WTC11 (cell line): ENCODE measurements at regions not wholly inside any gene's neighbourhood (a gene's known extent, or its start where the extent isn't known, plus 50 kb on each side); places are given as distances from the start of the nearest gene placed in this dataset.

Source experiments
- ATAC-seq: fragments of 200-7000 bp; cut with Tn5 transposase; 2 replicates; pipeline ENCODE4 v1.10.0; 2021; ENCODE audit warnings: mild to moderate bottlenecking, moderate library complexity
- CTCF ChIA-PET: fragments of 300-600 bp; sonication (Branson Sonifier 250); formaldehyde crosslinking; loops from one replicate; lab custom pipeline; 2021; ENCODE audit warnings: antibody characterized with exemption; lab: Charles Lee
- POLR2A ChIA-PET: fragments of 350-600 bp; sonication (Branson Sonifier 250); formaldehyde crosslinking; loops from one replicate; lab custom pipeline; 2021; ENCODE audit warnings: antibody characterized with exemption; lab: Charles Lee
- DNase-seq: peaks from one replicate; pipeline ENCODE4 v3.0.0; 2021; ENCODE audit warnings: low spot score
- H3K27ac Mint-ChIP-seq: 2 replicates; pipeline ENCODE4 v1.8.0; 2021; ENCODE audit warnings: mixed read lengths
- H3K27me3 Mint-ChIP-seq: 2 replicates; pipeline ENCODE4 v1.8.0; 2021; ENCODE audit warnings: low read depth, mild to moderate bottlenecking, moderate library complexity, mixed read lengths
- H3K36me3 Mint-ChIP-seq: 2 replicates; pipeline ENCODE4 v1.8.0; 2021; ENCODE audit warnings: mixed read lengths
- H3K4me1 Mint-ChIP-seq: 2 replicates; pipeline ENCODE4 v1.8.0; 2022; ENCODE audit warnings: mixed read lengths
- H3K4me3 Mint-ChIP-seq: 2 replicates; pipeline ENCODE4 v1.8.0; 2021; ENCODE audit warnings: mild to moderate bottlenecking, moderate library complexity, mixed read lengths
- H3K9me3 Mint-ChIP-seq: 2 replicates; pipeline ENCODE4 v1.8.0; 2021; ENCODE audit warnings: mixed read lengths
- CREM ChIP-seq: sonication (generic); formaldehyde crosslinking; IDR thresholded peaks from 2 replicates; pipeline ENCODE4 v1.8.1; 2022; ENCODE audit warnings: mild to moderate bottlenecking, missing genetic modification reagents, moderate library complexity
- ESRRA ChIP-seq: sonication (generic); formaldehyde crosslinking; IDR thresholded peaks from 2 replicates; pipeline ENCODE4 v1.8.1; 2022; ENCODE audit warnings: mild to moderate bottlenecking, missing genetic modification reagents, borderline replicate concordance
- ETV6 ChIP-seq: sonication (generic); formaldehyde crosslinking; IDR thresholded peaks from 2 replicates; pipeline ENCODE4 v1.8.1; 2022; ENCODE audit warnings: mild to moderate bottlenecking, missing genetic modification reagents
- FOXJ3 ChIP-seq: sonication (generic); formaldehyde crosslinking; IDR thresholded peaks from 2 replicates; pipeline ENCODE4 v1.9.0; 2021; ENCODE audit warnings: missing genetic modification reagents, mild to moderate bottlenecking, borderline replicate concordance
- GABPB1 ChIP-seq: sonication (generic); formaldehyde crosslinking; IDR thresholded peaks from 2 replicates; pipeline ENCODE4 v1.8.1; 2023; ENCODE audit warnings: mild to moderate bottlenecking, missing genetic modification reagents
- GTF2I ChIP-seq: fragments of 250-450 bp; sonication (Bioruptor Pico); conservative IDR thresholded peaks from 2 replicates; pipeline ENCODE4 v1.4.0; 2021; ENCODE audit warnings: mild to moderate bottlenecking
- HMGA2 ChIP-seq: fragments of 250-450 bp; sonication (Bioruptor Pico); IDR thresholded peaks from 2 replicates; pipeline ENCODE4 v1.4.0; 2021; ENCODE audit warnings: mild to moderate bottlenecking, moderate library complexity
- JAZF1 ChIP-seq: fragments of 250-450 bp; sonication (Bioruptor Pico); IDR thresholded peaks from 2 replicates; pipeline ENCODE4 v1.9.0; 2021; ENCODE audit warnings: moderate library complexity, mild to moderate bottlenecking, inconsistent platforms
- JUN ChIP-seq: sonication (generic); formaldehyde crosslinking; IDR thresholded peaks from 2 replicates; pipeline ENCODE4 v1.8.0; 2023; ENCODE audit warnings: mild to moderate bottlenecking, missing genetic modification reagents
- KAT7 ChIP-seq: sonication (generic); formaldehyde crosslinking; IDR thresholded peaks from 2 replicates; pipeline ENCODE4 v1.8.1; 2023; ENCODE audit warnings: missing genetic modification reagents, mild to moderate bottlenecking, borderline replicate concordance
- MYBL2 ChIP-seq: sonication (generic); formaldehyde crosslinking; IDR thresholded peaks from 2 replicates; pipeline ENCODE4 v1.8.1; 2023; ENCODE audit warnings: mild to moderate bottlenecking, moderate library complexity, missing genetic modification reagents
- NFATC4 ChIP-seq: fragments of 250-450 bp; sonication (Bioruptor Pico); IDR thresholded peaks from 2 replicates; pipeline ENCODE4 v1.9.0; 2021; ENCODE audit warnings: mild to moderate bottlenecking
- NR1H2 ChIP-seq: sonication (generic); formaldehyde crosslinking; IDR thresholded peaks from 2 replicates; pipeline ENCODE4 v1.9.0; 2021; ENCODE audit warnings: mild to moderate bottlenecking, moderate library complexity, missing genetic modification reagents
- NR2C2 ChIP-seq: sonication (generic); formaldehyde crosslinking; IDR thresholded peaks from 2 replicates; pipeline ENCODE4 v1.8.0; 2022; ENCODE audit warnings: mild to moderate bottlenecking, missing genetic modification reagents
- SMAD4 ChIP-seq: sonication (generic); formaldehyde crosslinking; IDR thresholded peaks from 2 replicates; pipeline ENCODE4 v1.8.0; 2022; ENCODE audit warnings: mild to moderate bottlenecking, missing genetic modification reagents
- SOX15 ChIP-seq: fragments of 250-450 bp; sonication (Bioruptor Pico); IDR thresholded peaks from 2 replicates; pipeline ENCODE4 v1.9.0; 2021; ENCODE audit warnings: mild to moderate bottlenecking
- TEAD4 ChIP-seq: sonication (generic); formaldehyde crosslinking; IDR thresholded peaks from 2 replicates; pipeline ENCODE4 v1.8.0; 2022; ENCODE audit warnings: mild to moderate bottlenecking, missing genetic modification reagents
- ZNF232 ChIP-seq: sonication (generic); formaldehyde crosslinking; IDR thresholded peaks from 2 replicates; pipeline ENCODE4 v1.8.0; 2022; ENCODE audit warnings: mild to moderate bottlenecking, missing genetic modification reagents
- TF ChIP-seq, protein P1 (sequence below): sonication (generic); formaldehyde crosslinking; IDR thresholded peaks from 2 replicates; pipeline ENCODE4 v1.8.1; 2022; ENCODE audit warnings: low read depth, missing genetic modification reagents, borderline replicate concordance
- TF ChIP-seq, protein P2 (sequence below): sonication (generic); formaldehyde crosslinking; IDR thresholded peaks from 2 replicates; pipeline ENCODE4 v1.8.1; 2022; ENCODE audit warnings: low read depth, mild to moderate bottlenecking, moderate library complexity, missing genetic modification reagents, borderline replicate concordance
- TF ChIP-seq, protein P3 (sequence below): fragments of 250-450 bp; sonication (Bioruptor Pico); IDR thresholded peaks from 2 replicates; pipeline ENCODE4 v1.9.0; 2021; ENCODE audit warnings: moderate library complexity, mild to moderate bottlenecking, inconsistent platforms, borderline replicate concordance
- TF ChIP-seq, protein P4 (sequence below): fragments of 250-450 bp; sonication (Bioruptor Pico); conservative IDR thresholded peaks from 2 replicates; pipeline ENCODE4 v1.9.0; 2021; ENCODE audit warnings: mild to moderate bottlenecking

DNA sequence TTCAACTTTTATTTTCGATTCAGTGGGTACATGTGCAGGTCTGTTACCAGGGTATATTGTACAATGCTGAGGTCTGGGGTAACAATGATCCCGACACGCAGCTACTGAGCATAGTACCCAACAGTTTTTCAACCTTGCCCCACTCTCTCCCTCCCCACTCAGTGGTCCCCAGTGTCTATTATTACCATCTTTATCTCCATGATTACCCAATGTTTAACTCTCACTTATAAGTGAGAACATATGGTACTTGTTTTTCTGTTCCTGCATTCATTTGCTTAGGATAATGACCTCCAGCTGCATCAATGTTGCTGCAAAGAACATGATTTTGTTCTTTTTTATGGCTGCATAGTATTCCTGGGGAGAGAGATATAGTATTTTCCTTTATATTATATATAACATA, 75.7 kb upstream of the EPHB3 start:
- Mint-ChIP-seq H3K4me1 (no peaks in the 10 kb centered on the region), H3K27ac (no peak overlapping the region), H3K4me3 (no peak overlapping the region)
- CTCF ChIA-PET: no interaction called here
- DNase-seq: no peak
- TF ChIP-seq ETV6 (CRISPR knock-in tag): no peak
- no peak for TF ChIP-seq NFATC4 (CRISPR knock-in tag)
- no peak for TF ChIP-seq HMGA2 (CRISPR knock-in tag)
- no peak for TF ChIP-seq ESRRA
- no peak for TF ChIP-seq SOX15 (CRISPR knock-in tag)
- TF ChIP-seq FOXJ3 (CRISPR knock-in tag): no peak
- no peak for TF ChIP-seq NR1H2
- no peak for TF ChIP-seq KAT7 (CRISPR knock-in tag)
- TF ChIP-seq, protein P1, sequence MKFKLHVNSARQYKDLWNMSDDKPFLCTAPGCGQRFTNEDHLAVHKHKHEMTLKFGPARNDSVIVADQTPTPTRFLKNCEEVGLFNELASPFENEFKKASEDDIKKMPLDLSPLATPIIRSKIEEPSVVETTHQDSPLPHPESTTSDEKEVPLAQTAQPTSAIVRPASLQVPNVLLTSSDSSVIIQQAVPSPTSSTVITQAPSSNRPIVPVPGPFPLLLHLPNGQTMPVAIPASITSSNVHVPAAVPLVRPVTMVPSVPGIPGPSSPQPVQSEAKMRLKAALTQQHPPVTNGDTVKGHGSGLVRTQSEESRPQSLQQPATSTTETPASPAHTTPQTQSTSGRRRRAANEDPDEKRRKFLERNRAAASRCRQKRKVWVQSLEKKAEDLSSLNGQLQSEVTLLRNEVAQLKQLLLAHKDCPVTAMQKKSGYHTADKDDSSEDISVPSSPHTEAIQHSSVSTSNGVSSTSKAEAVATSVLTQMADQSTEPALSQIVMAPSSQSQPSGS: no peak
- TF ChIP-seq, protein P2, sequence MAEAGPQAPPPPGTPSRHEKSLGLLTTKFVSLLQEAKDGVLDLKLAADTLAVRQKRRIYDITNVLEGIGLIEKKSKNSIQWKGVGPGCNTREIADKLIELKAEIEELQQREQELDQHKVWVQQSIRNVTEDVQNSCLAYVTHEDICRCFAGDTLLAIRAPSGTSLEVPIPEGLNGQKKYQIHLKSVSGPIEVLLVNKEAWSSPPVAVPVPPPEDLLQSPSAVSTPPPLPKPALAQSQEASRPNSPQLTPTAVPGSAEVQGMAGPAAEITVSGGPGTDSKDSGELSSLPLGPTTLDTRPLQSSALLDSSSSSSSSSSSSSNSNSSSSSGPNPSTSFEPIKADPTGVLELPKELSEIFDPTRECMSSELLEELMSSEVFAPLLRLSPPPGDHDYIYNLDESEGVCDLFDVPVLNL (CRISPR knock-in tag): no peak
- TF ChIP-seq GABPB1: no peak
- no peak for TF ChIP-seq TEAD4 (CRISPR knock-in tag)
- TF ChIP-seq MYBL2 (CRISPR knock-in tag): no peak
- TF ChIP-seq CREM (CRISPR knock-in tag): no peak
- TF ChIP-seq, protein P3, sequence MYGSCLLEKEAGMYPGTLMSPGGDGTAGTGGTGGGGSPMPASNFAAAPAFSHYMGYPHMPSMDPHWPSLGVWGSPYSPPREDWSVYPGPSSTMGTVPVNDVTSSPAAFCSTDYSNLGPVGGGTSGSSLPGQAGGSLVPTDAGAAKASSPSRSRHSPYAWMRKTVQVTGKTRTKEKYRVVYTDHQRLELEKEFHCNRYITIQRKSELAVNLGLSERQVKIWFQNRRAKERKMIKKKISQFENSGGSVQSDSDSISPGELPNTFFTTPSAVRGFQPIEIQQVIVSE: no peak
- no peak for TF ChIP-seq GTF2I (CRISPR knock-in tag)
- no peak for TF ChIP-seq ZNF232 (CRISPR knock-in tag)
- TF ChIP-seq, all 79 proteins: peak for 0
- no peak for ATAC-seq
- Mint-ChIP-seq H3K27me3 (peaks cover 28% of the 10 kb centered on the region), H3K36me3 (no peaks in the 10 kb centered on the region), H3K9me3 (no peaks in the 10 kb centered on the region)
- POLR2A ChIA-PET: no interaction called here

DNA sequence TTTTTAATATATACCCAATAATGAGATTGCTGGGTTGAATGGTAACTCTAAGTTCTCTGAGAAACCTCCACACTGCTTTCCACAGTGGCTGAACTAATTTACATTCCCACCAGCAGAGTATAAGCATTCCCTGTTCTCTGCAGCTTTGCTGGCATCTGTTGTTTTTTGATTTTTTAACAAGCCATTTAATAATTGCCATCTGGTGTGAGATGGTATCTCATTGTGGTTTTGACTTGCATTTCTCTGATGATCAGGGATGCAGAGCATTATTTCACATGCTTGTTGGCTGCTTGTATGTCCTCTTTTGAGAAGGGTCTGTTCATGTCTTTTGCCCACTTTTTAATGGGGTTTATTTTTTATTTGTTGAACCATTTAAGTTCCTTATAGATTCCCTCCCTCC, 75.0 kb upstream of the EPHB3 start:
- CTCF ChIA-PET: interaction anchor here (1.1 kb wide), 1 partner anchor 39 kb away, joined by 3 read pairs; no protein-coding TSS in a partner anchor
- ATAC-seq (no peak), DNase-seq (no peak)
- no peak overlapping the region for H3K4me3 Mint-ChIP-seq
- H3K27ac Mint-ChIP-seq: no peak overlapping the region
- no peaks in the 10 kb centered on the region for H3K36me3 Mint-ChIP-seq
- POLR2A ChIA-PET: no interaction called here
- peaks cover 35% of the 10 kb centered on the region for H3K27me3 Mint-ChIP-seq
- H3K9me3 Mint-ChIP-seq: no peaks in the 10 kb centered on the region
- H3K4me1 Mint-ChIP-seq: no peaks in the 10 kb centered on the region
- TF ChIP-seq NR2C2 (CRISPR knock-in tag) (no peak), JAZF1 (CRISPR knock-in tag) (no peak), JUN (CRISPR knock-in tag) (no peak), SMAD4 (CRISPR knock-in tag) (no peak)
- TF ChIP-seq, protein P4, sequence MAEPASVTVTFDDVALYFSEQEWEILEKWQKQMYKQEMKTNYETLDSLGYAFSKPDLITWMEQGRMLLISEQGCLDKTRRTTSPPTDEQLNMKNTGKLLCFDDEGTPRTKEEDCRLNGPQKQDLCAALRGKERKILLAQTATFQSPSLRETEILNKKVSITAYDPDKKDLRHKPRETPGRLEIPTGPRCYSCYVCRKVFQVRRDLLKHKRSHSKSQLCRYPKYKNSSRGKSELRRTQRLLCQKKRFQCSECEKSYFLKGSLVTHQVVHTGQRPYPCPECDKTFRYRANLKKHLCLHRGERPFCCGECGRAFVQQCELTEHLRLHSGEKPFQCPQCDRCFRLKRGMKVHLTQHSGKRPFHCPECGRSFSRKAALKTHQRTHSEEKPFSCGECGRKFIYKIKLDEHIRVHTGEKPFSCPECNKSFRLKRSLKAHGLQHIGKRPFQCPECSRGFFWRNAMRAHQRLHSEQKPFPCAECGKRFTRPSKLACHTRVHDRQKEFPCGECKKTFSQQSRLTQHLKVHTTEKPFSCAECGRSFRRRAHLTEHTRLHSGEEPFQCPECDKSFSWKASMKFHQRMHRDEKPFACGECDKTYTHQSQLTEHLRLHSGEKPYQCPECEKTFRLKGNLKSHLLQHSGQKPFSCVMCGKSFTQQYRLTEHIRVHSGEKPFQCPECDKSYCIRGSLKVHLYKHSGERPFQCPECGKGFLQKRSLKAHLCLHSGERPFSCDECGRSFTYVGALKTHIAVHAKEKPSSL (CRISPR knock-in tag): no peak
